ENCODE measurements at regions not wholly inside any gene's neighbourhood (a gene's known extent, or its start where the extent isn't known, plus 50 kb on each side); places are given as distances from the start of the nearest gene placed in this dataset.

DNA sequence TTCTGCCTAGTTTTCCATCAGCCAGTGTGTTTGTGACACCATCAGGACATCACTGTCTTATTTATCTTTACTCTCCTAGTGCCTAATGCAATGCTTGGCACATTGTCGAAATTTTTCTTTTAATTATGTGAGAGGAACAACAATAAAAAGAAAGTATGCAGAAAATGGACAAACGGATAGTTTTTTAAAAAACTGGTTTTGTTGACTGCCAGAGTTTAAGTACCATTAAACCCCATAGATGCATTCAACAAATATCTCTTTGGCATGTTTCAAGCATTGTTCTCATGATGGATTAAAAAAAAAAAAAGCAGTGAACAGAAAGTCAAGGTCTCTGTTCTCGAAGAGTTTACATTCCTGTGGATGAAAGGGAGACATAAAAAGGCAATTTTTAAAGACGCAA is 398.4 kb downstream of the PPP3CA start:
- Mint-ChIP-seq H3K27me3 (ENCODE audit: unreplicated experiment) (no peaks in the 10 kb centered on the region), H3K9me3 (ENCODE audit: unreplicated experiment) (no peaks in the 10 kb centered on the region), H3K27ac (ENCODE audit: unreplicated experiment) (no peak overlapping the region), H3K4me1 (ENCODE audit: low read depth, unreplicated experiment) (no peaks in the 10 kb centered on the region), H3K36me3 (ENCODE audit: unreplicated experiment) (no peaks in the 10 kb centered on the region), H3K4me3 (ENCODE audit: unreplicated experiment) (no peak overlapping the region)
- no peak for DNase-seq
- TF ChIP-seq, protein P1, sequence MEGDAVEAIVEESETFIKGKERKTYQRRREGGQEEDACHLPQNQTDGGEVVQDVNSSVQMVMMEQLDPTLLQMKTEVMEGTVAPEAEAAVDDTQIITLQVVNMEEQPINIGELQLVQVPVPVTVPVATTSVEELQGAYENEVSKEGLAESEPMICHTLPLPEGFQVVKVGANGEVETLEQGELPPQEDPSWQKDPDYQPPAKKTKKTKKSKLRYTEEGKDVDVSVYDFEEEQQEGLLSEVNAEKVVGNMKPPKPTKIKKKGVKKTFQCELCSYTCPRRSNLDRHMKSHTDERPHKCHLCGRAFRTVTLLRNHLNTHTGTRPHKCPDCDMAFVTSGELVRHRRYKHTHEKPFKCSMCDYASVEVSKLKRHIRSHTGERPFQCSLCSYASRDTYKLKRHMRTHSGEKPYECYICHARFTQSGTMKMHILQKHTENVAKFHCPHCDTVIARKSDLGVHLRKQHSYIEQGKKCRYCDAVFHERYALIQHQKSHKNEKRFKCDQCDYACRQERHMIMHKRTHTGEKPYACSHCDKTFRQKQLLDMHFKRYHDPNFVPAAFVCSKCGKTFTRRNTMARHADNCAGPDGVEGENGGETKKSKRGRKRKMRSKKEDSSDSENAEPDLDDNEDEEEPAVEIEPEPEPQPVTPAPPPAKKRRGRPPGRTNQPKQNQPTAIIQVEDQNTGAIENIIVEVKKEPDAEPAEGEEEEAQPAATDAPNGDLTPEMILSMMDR (IDR thresholded peaks at IDR 0.05; ENCODE audit: partially characterized antibody, unreplicated experiment): no peak

DNA sequence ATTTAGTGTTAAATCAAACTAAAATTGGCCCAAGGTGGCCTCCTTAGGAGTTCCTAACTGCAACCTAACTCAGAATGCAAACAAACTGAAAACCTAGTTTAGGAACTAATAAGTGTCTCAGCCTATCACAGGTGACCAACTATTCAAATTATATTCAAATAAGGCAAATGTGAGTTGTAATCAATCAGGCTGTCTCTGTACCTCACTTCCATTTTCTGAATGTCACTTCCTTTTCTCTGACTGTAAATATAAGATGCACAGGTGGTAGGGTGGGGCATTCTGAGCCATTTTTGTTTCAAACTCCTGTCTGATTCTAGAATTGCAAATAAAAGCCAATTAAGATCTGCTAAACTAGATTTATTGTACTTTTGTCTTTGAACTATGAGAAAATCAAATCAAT is 401.5 kb downstream of the PPP3CA start:
- H3K4me1 Mint-ChIP-seq (ENCODE audit: low read depth, unreplicated experiment): no peaks in the 10 kb centered on the region
- H3K4me3 Mint-ChIP-seq (ENCODE audit: unreplicated experiment): no peak overlapping the region
- no peaks in the 10 kb centered on the region for H3K27me3 Mint-ChIP-seq (ENCODE audit: unreplicated experiment)
- no peak overlapping the region for H3K27ac Mint-ChIP-seq (ENCODE audit: unreplicated experiment)
- DNase-seq: no peak
- TF ChIP-seq, protein P1 (IDR thresholded peaks at IDR 0.05; ENCODE audit: partially characterized antibody, unreplicated experiment): no peak
- H3K36me3 Mint-ChIP-seq (ENCODE audit: unreplicated experiment): peaks cover 11% of the 10 kb centered on the region
- peaks cover 2% of the 10 kb centered on the region for H3K9me3 Mint-ChIP-seq (ENCODE audit: unreplicated experiment)

DNA sequence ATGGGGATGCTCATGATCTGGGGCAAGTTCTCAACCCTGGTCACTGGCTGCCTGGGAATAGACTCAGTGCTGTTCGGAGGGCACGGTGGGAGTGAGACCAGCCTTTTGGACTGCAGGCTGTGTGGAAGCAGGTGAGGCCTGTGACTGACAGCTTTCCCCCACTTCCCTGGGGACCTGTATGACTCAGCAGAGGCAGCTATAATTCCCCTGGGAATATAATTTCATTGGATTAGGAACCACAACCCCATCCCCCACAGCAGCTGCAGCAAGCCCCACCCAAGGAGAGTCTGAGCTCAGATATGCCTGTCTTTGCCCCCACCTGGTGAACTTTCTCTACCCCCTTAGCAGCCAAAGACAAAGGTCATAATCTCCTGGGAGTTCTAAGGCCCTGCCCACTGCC is 408.6 kb downstream of the PPP3CA start:
- no peak overlapping the region for H3K27ac Mint-ChIP-seq (ENCODE audit: unreplicated experiment)

DNA sequence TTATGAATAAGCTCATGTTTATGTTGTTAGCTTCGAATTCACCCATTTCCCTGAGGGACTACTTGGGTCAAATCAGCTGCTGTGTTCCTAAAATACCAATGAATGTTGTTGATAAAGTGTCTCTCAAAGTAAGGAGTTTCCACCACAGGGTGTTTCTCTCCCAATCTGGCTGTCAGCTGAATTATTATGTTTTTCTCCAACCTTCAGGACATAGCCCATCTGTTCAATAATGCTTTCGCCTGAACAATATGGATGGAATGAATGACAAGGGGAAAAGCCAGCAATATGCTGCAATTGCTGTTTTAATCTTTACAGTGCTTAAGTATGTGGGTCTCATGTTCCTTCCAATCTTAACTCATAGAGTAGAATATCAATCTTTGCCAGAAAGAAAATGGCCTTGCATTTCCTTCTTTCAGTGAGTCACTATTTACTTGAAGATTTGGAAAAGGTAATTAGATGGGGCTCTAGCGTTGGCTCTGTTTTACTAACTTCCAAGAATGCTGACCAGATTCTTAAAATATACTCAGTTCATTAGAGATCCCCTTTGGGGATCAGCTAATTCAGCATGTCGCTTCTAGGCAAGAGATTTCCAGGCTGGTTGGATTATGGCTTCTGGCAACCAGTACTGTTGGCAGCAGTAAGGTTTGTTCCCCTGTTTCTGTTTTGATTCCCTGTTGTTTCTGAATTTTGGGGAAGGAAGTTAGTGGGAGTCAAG is 410.5 kb downstream of the PPP3CA start:
- Mint-ChIP-seq H3K27me3 (ENCODE audit: unreplicated experiment) (peaks cover 2% of the 10 kb centered on the region), H3K4me1 (ENCODE audit: low read depth, unreplicated experiment) (peaks cover 36% of the 10 kb centered on the region), H3K4me3 (ENCODE audit: unreplicated experiment) (peak overlapping the region; percentile 22), H3K27ac (ENCODE audit: unreplicated experiment) (peak overlapping the region; percentile 36), H3K36me3 (ENCODE audit: unreplicated experiment) (no peaks in the 10 kb centered on the region), H3K9me3 (ENCODE audit: unreplicated experiment) (peaks cover 6% of the 10 kb centered on the region)
- DNase-seq: no peak
- TF ChIP-seq, protein P1 (IDR thresholded peaks at IDR 0.05; ENCODE audit: partially characterized antibody, unreplicated experiment): no peak

More for the DNA sequence above, 408.6 kb downstream of the PPP3CA start:
- H3K4me3 Mint-ChIP-seq (ENCODE audit: unreplicated experiment): no peak overlapping the region
- peaks cover 2% of the 10 kb centered on the region for H3K27me3 Mint-ChIP-seq (ENCODE audit: unreplicated experiment)
- H3K9me3 Mint-ChIP-seq (ENCODE audit: unreplicated experiment): peaks cover 7% of the 10 kb centered on the region
- peaks cover 26% of the 10 kb centered on the region for H3K4me1 Mint-ChIP-seq (ENCODE audit: low read depth, unreplicated experiment)
- DNase-seq: peak; percentile 10
- TF ChIP-seq, protein P1 (IDR thresholded peaks at IDR 0.05; ENCODE audit: partially characterized antibody, unreplicated experiment): no peak
- H3K36me3 Mint-ChIP-seq (ENCODE audit: unreplicated experiment): peaks cover 10% of the 10 kb centered on the region

DNA sequence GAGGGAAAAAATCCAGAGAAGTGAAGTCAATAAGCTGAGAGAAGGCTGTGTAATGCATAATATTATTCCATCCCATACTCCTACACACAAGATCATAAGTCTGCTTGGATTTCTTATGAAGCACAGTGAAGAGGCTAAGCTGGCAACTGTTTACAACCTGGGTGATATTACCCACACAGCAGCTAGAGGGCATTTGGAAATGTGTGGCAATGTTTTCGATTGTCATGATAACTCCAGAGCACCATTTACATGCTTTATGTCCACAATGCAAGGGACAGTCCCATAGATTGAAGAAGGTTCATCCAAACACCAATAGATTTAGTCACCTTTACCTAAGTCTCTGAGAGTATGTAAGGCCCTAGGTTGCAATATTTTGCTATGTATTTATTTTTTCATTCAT is 412.2 kb downstream of the PPP3CA start:
- TF ChIP-seq, protein P1 (IDR thresholded peaks at IDR 0.05; ENCODE audit: partially characterized antibody, unreplicated experiment): no peak
- Mint-ChIP-seq H3K9me3 (ENCODE audit: unreplicated experiment) (peaks cover 9% of the 10 kb centered on the region), H3K4me1 (ENCODE audit: low read depth, unreplicated experiment) (peaks cover 48% of the 10 kb centered on the region), H3K27me3 (ENCODE audit: unreplicated experiment) (peaks cover 2% of the 10 kb centered on the region), H3K36me3 (ENCODE audit: unreplicated experiment) (no peaks in the 10 kb centered on the region), H3K27ac (ENCODE audit: unreplicated experiment) (no peak overlapping the region), H3K4me3 (ENCODE audit: unreplicated experiment) (no peak overlapping the region)
- no peak for DNase-seq

Measured in glutamatergic neuron (in vitro differentiated cells).